ENCODE measurements at regions not wholly inside any gene's neighbourhood (a gene's known extent, or its start where the extent isn't known, plus 50 kb on each side); places are given as distances from the start of the nearest gene placed in this dataset.

DNA sequence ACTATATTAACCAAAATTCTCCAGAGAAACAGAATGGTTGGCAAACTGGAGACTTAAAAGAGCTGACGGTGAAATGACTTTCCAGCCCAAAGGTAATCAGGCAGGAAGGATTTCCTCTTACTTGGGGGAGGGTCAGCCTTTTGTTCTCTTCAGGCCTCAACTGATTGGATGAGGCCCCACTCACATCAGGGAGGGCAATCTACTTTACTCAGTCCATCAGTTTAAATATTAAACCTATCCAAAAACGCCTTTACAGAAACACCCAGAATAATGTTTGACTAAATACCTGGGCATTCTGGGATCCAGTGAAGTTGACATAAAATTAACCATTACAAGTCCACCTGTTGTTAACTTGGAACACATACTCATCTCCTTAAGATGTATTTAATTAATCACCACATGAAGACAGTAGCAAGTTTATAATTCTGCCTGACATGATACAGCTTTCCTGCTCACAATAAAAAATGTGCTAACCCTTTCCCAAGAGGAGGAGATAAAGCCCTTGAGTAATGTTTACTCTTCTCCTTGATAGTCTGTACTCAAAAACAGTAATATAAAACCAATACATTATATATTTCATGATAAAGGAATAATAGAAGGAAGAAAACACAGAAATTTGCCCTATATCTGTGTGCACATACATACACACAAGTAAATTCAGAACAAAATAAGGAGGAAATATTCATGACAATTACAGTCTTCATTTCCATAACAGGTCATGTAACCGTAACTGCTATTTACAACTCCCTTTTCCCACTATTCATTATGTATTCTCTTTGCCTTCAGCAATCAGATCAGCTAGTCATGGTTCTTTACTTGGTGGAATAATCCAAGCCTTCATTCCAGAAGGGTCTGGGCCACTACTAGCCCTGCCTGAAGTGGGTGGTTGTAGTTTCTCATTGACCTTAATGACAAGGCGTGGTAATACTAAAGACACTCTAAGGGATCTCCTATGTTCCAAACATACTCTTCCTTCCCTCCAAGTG, 107.5 kb upstream of the RUNX1 start:
- ATAC-seq (ENCODE audit: insufficient read depth, low FRiP score) (no peak), DNase-seq (peak in 1 of 3 donors; percentile 19)
- Histone ChIP-seq H3K27me3 (ENCODE audit: control insufficient read depth in 3 of 3, insufficient read depth in 3 of 3, low read length in 2 of 3) (no peaks in the 10 kb centered on the region), H3K4me3 (no peak overlapping the region), H3K4me1 (ENCODE audit: control insufficient read depth in 5 of 5, insufficient read depth in 5 of 5, low read length in 5 of 5) (no peaks in the 10 kb centered on the region), H3K9me3 (ENCODE audit: control insufficient read depth in 4 of 4, insufficient read depth in 3 of 4, low read length in 3 of 4) (peaks cover 0 to 5% (median 3%) of the 10 kb centered on the region in 4 donors), H3K27ac (ENCODE audit: low read depth in 1 of 2, low read length in 1 of 2) (no peak overlapping the region), H3K9ac (ENCODE audit: insufficient read depth in 1 of 2, low read length in 2 of 2) (no peak overlapping the region), H3K36me3 (ENCODE audit: control insufficient read depth in 4 of 4, insufficient read depth in 4 of 4, low read length in 4 of 4) (no peaks in the 10 kb centered on the region)
- WGBS, 2 donors: 81 to 86% methylated on average over 4 of the region's 4 CpGs
- no peak for TF ChIP-seq CTCF (IDR thresholded peaks at IDR 0.05; ENCODE audit: control extremely low read depth, extremely low read depth)

DNA sequence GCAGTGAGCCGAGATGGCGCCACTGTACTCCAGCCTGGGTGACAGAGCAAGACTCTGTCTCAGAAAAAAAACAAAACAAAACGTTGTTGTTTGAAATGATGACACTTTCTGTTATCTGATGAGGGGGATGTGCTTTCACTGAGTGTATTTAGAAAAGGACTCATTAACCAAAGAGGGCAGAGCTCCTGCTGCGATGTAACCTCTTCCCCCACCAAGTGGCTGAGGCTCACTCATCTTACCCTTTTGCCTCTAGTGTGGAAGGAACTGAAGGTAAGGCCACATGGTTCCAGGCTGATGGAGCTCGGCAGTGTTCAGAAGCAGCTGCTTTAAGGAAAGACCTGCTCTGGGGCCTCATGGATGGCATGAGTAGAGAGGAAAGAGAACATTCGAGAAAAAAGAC, 105.7 kb upstream of the RUNX1 start:
- 82 to 84% methylated on average over 6 of the region's 6 CpGs for WGBS, 2 donors
- no peak for DNase-seq
- Histone ChIP-seq H3K36me3 (ENCODE audit: control insufficient read depth in 4 of 4, insufficient read depth in 4 of 4, low read length in 4 of 4) (no peaks in the 10 kb centered on the region), H3K27me3 (ENCODE audit: control insufficient read depth in 3 of 3, insufficient read depth in 3 of 3, low read length in 2 of 3) (no peaks in the 10 kb centered on the region), H3K4me1 (ENCODE audit: control insufficient read depth in 5 of 5, insufficient read depth in 5 of 5, low read length in 5 of 5) (no peaks in the 10 kb centered on the region), H3K4me3 (no peak overlapping the region), H3K27ac (ENCODE audit: low read depth in 1 of 2, low read length in 1 of 2) (no peak overlapping the region), H3K9me3 (ENCODE audit: control insufficient read depth in 4 of 4, insufficient read depth in 3 of 4, low read length in 3 of 4) (peaks cover 0 to 5% (median 3%) of the 10 kb centered on the region in 4 donors), H3K9ac (ENCODE audit: insufficient read depth in 1 of 2, low read length in 2 of 2) (no peak overlapping the region)
- no peak for TF ChIP-seq CTCF (IDR thresholded peaks at IDR 0.05; ENCODE audit: control extremely low read depth, extremely low read depth)
- no peak for ATAC-seq (ENCODE audit: insufficient read depth, low FRiP score)

DNA sequence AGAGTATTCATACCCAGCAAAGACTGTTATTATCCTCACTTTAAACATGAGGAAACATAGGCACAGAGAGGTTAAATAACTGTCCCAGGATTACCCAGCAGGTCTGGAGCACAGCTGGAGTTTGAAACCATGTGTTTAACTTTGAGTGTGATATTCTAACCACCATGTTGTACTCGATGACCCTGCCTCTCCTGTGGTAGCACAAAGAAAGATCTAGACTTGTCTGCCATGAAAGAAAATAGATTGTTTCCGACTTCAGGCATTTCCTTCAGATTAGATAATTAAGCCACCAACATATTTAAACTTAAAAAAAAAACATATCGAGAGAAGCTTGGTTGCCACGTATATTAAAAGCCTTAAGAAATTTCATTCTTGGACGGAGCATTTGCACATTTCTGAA, 104.6 kb upstream of the RUNX1 start:
- no peak overlapping the region for H3K4me3 ChIP-seq
- H3K36me3 ChIP-seq (ENCODE audit: control insufficient read depth in 4 of 4, insufficient read depth in 4 of 4, low read length in 4 of 4): no peaks in the 10 kb centered on the region
- H3K27ac ChIP-seq (ENCODE audit: low read depth in 1 of 2, low read length in 1 of 2): no peak overlapping the region
- H3K27me3 ChIP-seq (ENCODE audit: control insufficient read depth in 3 of 3, insufficient read depth in 3 of 3, low read length in 2 of 3): no peaks in the 10 kb centered on the region
- 79 to 87% methylated on average over 5 of the region's 5 CpGs for WGBS, 2 donors
- DNase-seq (no peak), ATAC-seq (ENCODE audit: insufficient read depth, low FRiP score) (no peak)
- H3K9me3 ChIP-seq (ENCODE audit: control insufficient read depth in 4 of 4, insufficient read depth in 3 of 4, low read length in 3 of 4): peaks cover 0 to 5% (median 3%) of the 10 kb centered on the region in 4 donors
- H3K4me1 ChIP-seq (ENCODE audit: control insufficient read depth in 5 of 5, insufficient read depth in 5 of 5, low read length in 5 of 5): no peaks in the 10 kb centered on the region
- TF ChIP-seq CTCF (IDR thresholded peaks at IDR 0.05; ENCODE audit: control extremely low read depth, extremely low read depth): no peak
- no peak overlapping the region for H3K9ac ChIP-seq (ENCODE audit: insufficient read depth in 1 of 2, low read length in 2 of 2)
